Calu3 (cell line): ENCODE measurements at regions not wholly inside any gene's neighbourhood (a gene's known extent, or its start where the extent isn't known, plus 50 kb on each side); places are given as distances from the start of the nearest gene placed in this dataset.

Experiments
- BruUV-seq: library from RNA; stranded (reverse); fragments of 400-500 nt; replicated peaks from 2 replicates; lab custom pipeline; 2021; lab: Mats Ljungman, UMichigan
- CTCF ChIA-PET: fragments of 300-600 bp; sonication (Branson Sonifier 250); formaldehyde crosslinking; loops from one replicate; lab custom pipeline; 2022; ENCODE audit warnings: antibody characterized with exemption; lab: Charles Lee
- DNase-seq: peaks from one replicate; pipeline ENCODE4 v3.0.0; 2022
- H3K27ac Mint-ChIP-seq: one replicate; pipeline ENCODE4 v1.8.0; 2022; ENCODE audit warnings: mixed read lengths; ENCODE audit not compliant: unreplicated experiment
- H3K27me3 Mint-ChIP-seq: one replicate; pipeline ENCODE4 v1.8.0; 2022; ENCODE audit warnings: mixed read lengths; ENCODE audit not compliant: unreplicated experiment
- H3K36me3 Mint-ChIP-seq: one replicate; pipeline ENCODE4 v1.8.0; 2022; ENCODE audit warnings: mild to moderate bottlenecking, moderate library complexity, mixed read lengths; ENCODE audit not compliant: insufficient read depth, unreplicated experiment
- H3K4me1 Mint-ChIP-seq: one replicate; pipeline ENCODE4 v1.8.0; 2022; ENCODE audit warnings: mild to moderate bottlenecking, low read depth, mixed read lengths; ENCODE audit not compliant: unreplicated experiment
- H3K4me3 Mint-ChIP-seq: one replicate; pipeline ENCODE4 v1.8.0; 2022; ENCODE audit warnings: mild to moderate bottlenecking, low read depth, moderate library complexity, mixed read lengths; ENCODE audit not compliant: unreplicated experiment
- H3K9me3 Mint-ChIP-seq: one replicate; pipeline ENCODE4 v1.8.0; 2022; ENCODE audit warnings: low read depth, mixed read lengths; ENCODE audit not compliant: unreplicated experiment
- intact Hi-C: fragments of 100-400 bp; cut with micrococcal nuclease; formaldehyde crosslinking; loops from one replicate; pipeline ENCODE4 v1.10.0; 2022; ENCODE audit not compliant: unreplicated experiment
- TF ChIP-seq, protein P1 (sequence below): fragments of 200-600 bp; IDR thresholded peaks from one replicate; pipeline ENCODE4 v1.8.0; 2022; ENCODE audit warnings: antibody characterized with exemption; ENCODE audit not compliant: unreplicated experiment

- no TSS peak for BruUV-seq
- no peaks in the 10 kb centered on the region for H3K9me3 Mint-ChIP-seq
- no peak overlapping the region for H3K4me3 Mint-ChIP-seq
- TF ChIP-seq, protein P1, sequence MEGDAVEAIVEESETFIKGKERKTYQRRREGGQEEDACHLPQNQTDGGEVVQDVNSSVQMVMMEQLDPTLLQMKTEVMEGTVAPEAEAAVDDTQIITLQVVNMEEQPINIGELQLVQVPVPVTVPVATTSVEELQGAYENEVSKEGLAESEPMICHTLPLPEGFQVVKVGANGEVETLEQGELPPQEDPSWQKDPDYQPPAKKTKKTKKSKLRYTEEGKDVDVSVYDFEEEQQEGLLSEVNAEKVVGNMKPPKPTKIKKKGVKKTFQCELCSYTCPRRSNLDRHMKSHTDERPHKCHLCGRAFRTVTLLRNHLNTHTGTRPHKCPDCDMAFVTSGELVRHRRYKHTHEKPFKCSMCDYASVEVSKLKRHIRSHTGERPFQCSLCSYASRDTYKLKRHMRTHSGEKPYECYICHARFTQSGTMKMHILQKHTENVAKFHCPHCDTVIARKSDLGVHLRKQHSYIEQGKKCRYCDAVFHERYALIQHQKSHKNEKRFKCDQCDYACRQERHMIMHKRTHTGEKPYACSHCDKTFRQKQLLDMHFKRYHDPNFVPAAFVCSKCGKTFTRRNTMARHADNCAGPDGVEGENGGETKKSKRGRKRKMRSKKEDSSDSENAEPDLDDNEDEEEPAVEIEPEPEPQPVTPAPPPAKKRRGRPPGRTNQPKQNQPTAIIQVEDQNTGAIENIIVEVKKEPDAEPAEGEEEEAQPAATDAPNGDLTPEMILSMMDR: no peak
- CTCF ChIA-PET: no interaction called here
- intact Hi-C loops: no loop called here
- no peaks in the 10 kb centered on the region for H3K36me3 Mint-ChIP-seq
- no peak for DNase-seq
- H3K4me1 Mint-ChIP-seq: no peaks in the 10 kb centered on the region
- H3K27ac Mint-ChIP-seq: no peak overlapping the region
- no peaks in the 10 kb centered on the region for H3K27me3 Mint-ChIP-seq
Observed at GRCh38 chr1:99445071-99445470, 180.8 kb downstream of the PLPPR4 start.

DNA sequence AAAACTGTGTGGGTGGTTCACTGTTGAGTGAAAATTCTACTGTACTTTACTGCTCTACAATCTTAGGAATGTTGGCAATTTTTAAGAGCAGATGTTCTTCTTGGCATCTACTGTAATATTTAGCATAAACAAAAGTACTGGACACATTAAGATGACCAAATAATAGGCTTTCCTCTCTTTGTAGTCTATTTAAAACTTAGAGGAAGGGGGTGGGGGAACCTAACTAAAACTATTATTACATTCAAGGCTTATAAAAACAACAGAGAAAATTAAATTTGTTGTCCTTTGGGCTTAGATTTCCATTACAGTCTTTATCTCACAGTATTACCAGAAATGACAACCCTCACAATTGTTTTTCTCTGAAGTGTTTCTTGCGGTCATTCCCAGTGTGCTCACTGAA, 181.2 kb downstream of the PLPPR4 start:
- H3K27me3 Mint-ChIP-seq: no peaks in the 10 kb centered on the region
- no peaks in the 10 kb centered on the region for H3K36me3 Mint-ChIP-seq
- TF ChIP-seq, protein P1: no peak
- H3K9me3 Mint-ChIP-seq: peaks cover 1% of the 10 kb centered on the region
- BruUV-seq: no TSS peak
- H3K27ac Mint-ChIP-seq: no peak overlapping the region
- no peak for DNase-seq
- H3K4me1 Mint-ChIP-seq: no peaks in the 10 kb centered on the region
- CTCF ChIA-PET: no interaction called here
- no peak overlapping the region for H3K4me3 Mint-ChIP-seq
- intact Hi-C loops: no loop called here

- no TSS peak for BruUV-seq
- intact Hi-C loops: no loop called here
- TF ChIP-seq, protein P1: no peak
- no peaks in the 10 kb centered on the region for H3K27me3 Mint-ChIP-seq
- no peaks in the 10 kb centered on the region for H3K4me1 Mint-ChIP-seq
- no peak overlapping the region for H3K27ac Mint-ChIP-seq
- no peak for DNase-seq
- H3K4me3 Mint-ChIP-seq: no peak overlapping the region
- H3K9me3 Mint-ChIP-seq: peaks cover 4% of the 10 kb centered on the region
- CTCF ChIA-PET: no interaction called here
- no peaks in the 10 kb centered on the region for H3K36me3 Mint-ChIP-seq
Observed at GRCh38 chr1:99447721-99448120, 183.4 kb downstream of the PLPPR4 start.

- BruUV-seq: no TSS peak
- H3K27me3 Mint-ChIP-seq: no peaks in the 10 kb centered on the region
Observed at GRCh38 chr1:99455760-99456159, 190.2 kb upstream of the PALMD start.

More at GRCh38 chr1:99455760-99456159, 190.2 kb upstream of the PALMD start:
- Mint-ChIP-seq H3K4me3 (no peak overlapping the region), H3K36me3 (no peaks in the 10 kb centered on the region), H3K27ac (no peak overlapping the region), H3K4me1 (no peaks in the 10 kb centered on the region), H3K9me3 (no peaks in the 10 kb centered on the region)
- DNase-seq: no peak
- CTCF ChIA-PET: no interaction called here
- TF ChIP-seq, protein P1: no peak
- intact Hi-C loops: no loop called here
